ENCODE measurements at regions not wholly inside any gene's neighbourhood (a gene's known extent, or its start where the extent isn't known, plus 50 kb on each side); places are given as distances from the start of the nearest gene placed in this dataset.

DNA sequence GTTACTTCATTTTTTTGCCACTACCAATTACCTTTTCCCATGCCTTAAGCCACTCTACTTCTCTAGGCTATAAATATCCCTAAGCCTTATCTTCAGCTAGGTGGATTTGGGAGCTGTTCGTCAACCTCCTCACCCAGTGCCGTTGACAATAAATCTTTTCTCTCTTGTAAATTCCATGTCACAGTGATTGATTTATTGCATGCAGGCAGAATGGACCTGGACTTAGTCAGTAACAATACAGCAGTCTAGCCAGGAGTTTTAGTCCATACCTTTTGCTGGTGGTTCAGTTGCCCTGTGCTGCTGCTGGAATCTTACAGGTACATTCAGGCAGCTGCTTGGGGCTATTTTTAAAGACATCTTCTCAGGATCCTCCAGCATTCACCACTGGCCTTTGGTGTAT is 350.5 kb upstream of the NRG3 start:
- Histone ChIP-seq H3K4me1 (replicated peaks in 1 of 4; ENCODE audit: control insufficient read depth in 3 of 4, insufficient read depth in 4 of 4, low read length in 3 of 4) (no peaks in the 10 kb centered on the region), H3K23me2 (ENCODE audit: low read depth, low read length) (no peaks in the 10 kb centered on the region), H3K27ac (ENCODE audit: low read depth, low read length) (no peak overlapping the region), H3K23ac (ENCODE audit: insufficient read length) (no peak overlapping the region), H3K9ac (replicated peaks in 1 of 4; ENCODE audit: extremely low read depth in 1 of 4, low read depth in 3 of 4, low read length in 3 of 4) (no peak overlapping the region), H3K79me1 (ENCODE audit: low read depth, low read length) (no peaks in the 10 kb centered on the region), H2AK5ac (ENCODE audit: low read depth, low read length) (no peak overlapping the region), H4K5ac (ENCODE audit: insufficient read length, low read depth, low read length) (no peak overlapping the region), H2BK120ac (replicated peaks; ENCODE audit: low read depth, low read length) (no peak overlapping the region), H3K14ac (ENCODE audit: insufficient read length) (no peak overlapping the region), H3K4me3 (ENCODE audit: extremely low read depth in 1 of 4, insufficient read depth in 2 of 4, low read depth in 3 of 4, low read length in 4 of 4) (no peak overlapping the region), H2BK20ac (ENCODE audit: low read length) (no peak overlapping the region), H2BK5ac (ENCODE audit: low read depth, low read length) (no peak overlapping the region), H3K4ac (replicated peaks; ENCODE audit: insufficient read length, low read depth, low read length) (no peak overlapping the region), H3K27me3 (replicated peaks in 1 of 4; ENCODE audit: control insufficient read depth in 3 of 4, extremely low read depth in 1 of 4, insufficient read depth in 3 of 4, low read length in 3 of 4) (no peaks in the 10 kb centered on the region), H4K8ac (ENCODE audit: extremely low read depth, insufficient read depth, low read length) (no peak overlapping the region), H2BK15ac (ENCODE audit: low read length) (no peak overlapping the region), H4K91ac (replicated peaks; ENCODE audit: insufficient read length, low read length) (no peak overlapping the region), H3K36me3 (ENCODE audit: control insufficient read depth in 2 of 4, insufficient read depth in 4 of 4, low read length in 3 of 4) (no peaks in the 10 kb centered on the region), H3K79me2 (ENCODE audit: control insufficient read depth in 1 of 2, insufficient read depth in 2 of 2, low read length in 2 of 2) (no peaks in the 10 kb centered on the region), H2AFZ (ENCODE audit: low read length) (no peak overlapping the region), H3K56ac (replicated peaks; ENCODE audit: insufficient read length, low read depth, low read length) (no peak overlapping the region), H3K4me2 (ENCODE audit: insufficient read depth in 1 of 2, low read depth in 2 of 2, low read length in 2 of 2) (no peak overlapping the region), H4K20me1 (replicated peaks in 1 of 2; ENCODE audit: control insufficient read depth in 1 of 2, insufficient read depth in 2 of 2, low read length in 2 of 2) (no peaks in the 10 kb centered on the region), H3K18ac (ENCODE audit: extremely low read depth, low read length) (no peak overlapping the region), H3K9me3 (ENCODE audit: insufficient read depth in 2 of 2, low read depth in 1 of 2, low read length in 1 of 2) (peaks cover 4% of the 10 kb centered on the region in 2 experiments; a peak in 1 of 4 replicates), H2BK12ac (ENCODE audit: low read depth, low read length) (no peak overlapping the region)
- ChIA-PET POLR2A (ENCODE audit: partially characterized antibody) (no interaction called here), CTCF (ENCODE audit: partially characterized antibody) (interaction anchor here (1.1 kb wide), 1 partner anchor 110 kb away, joined by 3 read pairs; no protein-coding TSS in a partner anchor)
- FAIRE-seq = no peak
- no peak for DNase-seq (ENCODE audit: low read depth in 1 of 2, low spot score in 2 of 2)
- 86% methylated on average over 2 of the region's 2 CpGs; no CpG with 5 or more reads in 1 of the 2 experiments for WGBS, 2 experiments (ENCODE audit: extremely low coverage in 1 of 2, insufficient coverage in 1 of 2, insufficient read length in 1 of 2, insufficient replicate concordance in 2 of 2, low coverage in 1 of 2, low lambda C conversion rate in 2 of 2, missing lambda C conversion rate in 1 of 2)
- TF ChIP-seq EP300 (IDR thresholded peaks at IDR 0.05; ENCODE audit: borderline replicate concordance in 1 of 2, low read depth in 2 of 2, low read length in 2 of 2) = no peak
- no peak for TF ChIP-seq SIX5 (IDR thresholded peaks at IDR 0.05; ENCODE audit: low read depth, low read length)
- TF ChIP-seq CBX8 (IDR thresholded peaks at IDR 0.05; ENCODE audit: borderline replicate concordance, low read depth, low read length) = no peak
- TF ChIP-seq, protein P1, sequence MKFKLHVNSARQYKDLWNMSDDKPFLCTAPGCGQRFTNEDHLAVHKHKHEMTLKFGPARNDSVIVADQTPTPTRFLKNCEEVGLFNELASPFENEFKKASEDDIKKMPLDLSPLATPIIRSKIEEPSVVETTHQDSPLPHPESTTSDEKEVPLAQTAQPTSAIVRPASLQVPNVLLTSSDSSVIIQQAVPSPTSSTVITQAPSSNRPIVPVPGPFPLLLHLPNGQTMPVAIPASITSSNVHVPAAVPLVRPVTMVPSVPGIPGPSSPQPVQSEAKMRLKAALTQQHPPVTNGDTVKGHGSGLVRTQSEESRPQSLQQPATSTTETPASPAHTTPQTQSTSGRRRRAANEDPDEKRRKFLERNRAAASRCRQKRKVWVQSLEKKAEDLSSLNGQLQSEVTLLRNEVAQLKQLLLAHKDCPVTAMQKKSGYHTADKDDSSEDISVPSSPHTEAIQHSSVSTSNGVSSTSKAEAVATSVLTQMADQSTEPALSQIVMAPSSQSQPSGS (IDR thresholded peaks at IDR 0.05; ENCODE audit: low read length) = no peak
- TF ChIP-seq CTBP2 (IDR thresholded peaks at IDR 0.05; ENCODE audit: borderline replicate concordance, insufficient read depth, insufficient read length, low read length) = no peak
- TF ChIP-seq GABPA (IDR thresholded peaks at IDR 0.05; ENCODE audit: borderline replicate concordance, insufficient read depth, low read length) = no peak
- no peak for TF ChIP-seq JUND (IDR thresholded peaks at IDR 0.05; ENCODE audit: low read length)
- TF ChIP-seq SRF (IDR thresholded peaks at IDR 0.05; ENCODE audit: low read depth, low read length) = no peak
- no peak for TF ChIP-seq SIRT6 (IDR thresholded peaks at IDR 0.05; ENCODE audit: low read length)
- TF ChIP-seq YY1 (IDR thresholded peaks at IDR 0.05; ENCODE audit: low read depth, low read length) = no peak
- no peak for TF ChIP-seq SAP30 (IDR thresholded peaks at IDR 0.05; ENCODE audit: insufficient read depth, insufficient replicate concordance, low read length)
- no peak for TF ChIP-seq JUN (IDR thresholded peaks at IDR 0.05; ENCODE audit: low read depth, low read length)
- TF ChIP-seq SP1 (IDR thresholded peaks at IDR 0.05; ENCODE audit: low read depth, low read length) = no peak
